ENCODE measurements at regions not wholly inside any gene's neighbourhood (a gene's known extent, or its start where the extent isn't known, plus 50 kb on each side); places are given as distances from the start of the nearest gene placed in this dataset.

- no peak for TF ChIP-seq CTCF (IDR thresholded peaks at IDR 0.05; ENCODE audit: extremely low read depth, insufficient read depth, missing control alignments)
- no peak for DNase-seq (ENCODE audit: low spot score)
- in situ Hi-C loops (cut with MboI; ENCODE audit: low pct_unique_long_range_greater_than_20kb, low sequenced_read_pairs, unreplicated experiment), result no loop called here
These were observed 66.2 kb upstream of the SLCO4A1 start for GRCh38 chr20:62575976-62576722.

- in situ Hi-C loops (cut with MboI; ENCODE audit: low pct_unique_long_range_greater_than_20kb, low sequenced_read_pairs, unreplicated experiment), result no loop called here
- TF ChIP-seq CTCF (IDR thresholded peaks at IDR 0.05; ENCODE audit: extremely low read depth, insufficient read depth, missing control alignments), result no peak
- DNase-seq (ENCODE audit: low spot score), result no peak
These were observed 65.4 kb upstream of the SLCO4A1 start for GRCh38 chr20:62576815-62577489.

GRCh38 chr20:62577490-62577836 lies 64.8 kb upstream of the SLCO4A1 start:
- DNase-seq (ENCODE audit: low spot score), result no peak
- in situ Hi-C loops (cut with MboI; ENCODE audit: low pct_unique_long_range_greater_than_20kb, low sequenced_read_pairs, unreplicated experiment), result no loop called here
- no peak for TF ChIP-seq CTCF (IDR thresholded peaks at IDR 0.05; ENCODE audit: extremely low read depth, insufficient read depth, missing control alignments)

DNA sequence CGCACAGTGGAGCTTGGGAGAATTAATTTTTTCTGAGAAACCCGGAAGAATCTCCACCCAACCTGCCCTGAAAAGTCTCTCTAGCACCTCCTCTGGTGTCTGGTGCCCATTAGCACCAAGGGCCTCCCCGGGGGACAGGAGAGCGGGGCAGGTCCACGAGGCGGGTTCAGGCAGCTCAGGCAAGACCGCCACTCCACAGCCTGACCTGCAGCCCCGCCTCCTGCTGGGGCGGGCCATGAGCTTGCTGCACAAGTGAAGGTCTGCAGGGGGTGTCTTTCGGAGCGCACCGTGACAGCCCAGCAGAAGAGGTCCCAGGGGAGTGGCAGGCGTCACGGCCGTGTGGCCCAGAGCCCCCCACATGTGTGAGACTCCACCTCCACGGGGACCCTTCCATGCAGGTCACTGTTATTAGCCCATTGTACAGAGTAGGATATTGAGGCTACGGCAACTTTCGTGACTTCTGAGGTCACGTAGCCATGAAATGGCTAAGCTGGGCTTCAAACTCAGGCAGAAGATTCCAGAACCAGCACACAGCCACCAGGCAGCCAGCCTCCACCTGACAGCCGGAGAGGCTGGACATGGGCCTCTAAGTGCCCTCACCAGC lies 63.9 kb upstream of the SLCO4A1 start:
- DNase-seq (ENCODE audit: low spot score), result no peak
- in situ Hi-C loops (cut with MboI; ENCODE audit: low pct_unique_long_range_greater_than_20kb, low sequenced_read_pairs, unreplicated experiment), result no loop called here
- no peak for TF ChIP-seq CTCF (IDR thresholded peaks at IDR 0.05; ENCODE audit: extremely low read depth, insufficient read depth, missing control alignments)

DNA sequence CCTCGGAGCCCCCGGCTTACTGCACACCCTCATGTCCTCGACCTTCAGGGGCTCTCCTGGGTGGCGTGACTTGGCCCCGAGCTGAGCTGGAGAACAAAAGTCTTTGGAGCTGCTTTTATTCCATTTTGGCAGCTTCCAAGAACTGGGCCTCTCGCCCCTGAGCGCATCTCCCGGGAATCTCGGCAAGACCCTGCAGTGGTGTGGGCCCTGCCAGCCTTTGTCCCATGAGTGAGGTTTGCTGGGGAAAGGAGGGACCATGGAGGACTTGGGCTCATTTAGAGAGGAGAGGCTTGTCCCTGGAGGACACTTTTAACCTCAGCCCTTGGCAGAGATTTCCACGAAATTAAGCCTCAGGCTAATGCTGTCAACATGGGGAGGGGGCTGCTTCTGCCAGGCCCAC lies 62.3 kb upstream of the SLCO4A1 start:
- in situ Hi-C loops (cut with MboI; ENCODE audit: low pct_unique_long_range_greater_than_20kb, low sequenced_read_pairs, unreplicated experiment), result no loop called here
- no peak for TF ChIP-seq CTCF (IDR thresholded peaks at IDR 0.05; ENCODE audit: extremely low read depth, insufficient read depth, missing control alignments)
- DNase-seq (ENCODE audit: low spot score), result no peak

DNA sequence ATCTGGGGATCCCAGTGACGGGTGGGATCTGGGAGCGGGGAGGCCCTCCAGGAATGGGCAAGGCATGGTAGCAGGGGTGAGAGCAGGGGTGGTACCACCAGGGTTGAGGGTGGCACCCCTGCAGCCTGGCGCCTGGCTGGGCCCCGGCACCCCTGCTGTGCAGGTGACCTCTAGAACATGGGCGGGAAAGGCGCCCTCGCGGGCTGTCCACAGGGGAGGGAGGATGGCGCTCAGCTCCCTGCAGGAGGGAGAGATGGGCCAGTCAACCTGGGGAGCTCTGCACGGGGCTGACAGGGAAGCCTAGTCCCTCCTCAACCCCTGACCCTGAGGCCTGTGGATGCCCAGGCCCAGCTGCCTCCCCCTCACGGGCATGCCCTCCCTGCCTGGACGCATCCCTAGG lies 61.6 kb upstream of the SLCO4A1 start:
- in situ Hi-C loops (cut with MboI; ENCODE audit: low pct_unique_long_range_greater_than_20kb, low sequenced_read_pairs, unreplicated experiment), result no loop called here
- DNase-seq (ENCODE audit: low spot score), result no peak
- TF ChIP-seq CTCF (IDR thresholded peaks at IDR 0.05; ENCODE audit: extremely low read depth, insufficient read depth, missing control alignments), result no peak

Data from GM13977 (cell line).